ENCODE measurements at regions not wholly inside any gene's neighbourhood (a gene's known extent, or its start where the extent isn't known, plus 50 kb on each side); places are given as distances from the start of the nearest gene placed in this dataset.

GRCh38 chr10:90344226-90344625 lies 513.6 kb downstream of the HTR7 start:
- DNase-seq, result no peak

- no peak for DNase-seq
Observed at GRCh38 chr10:90347239-90347638, 510.6 kb downstream of the HTR7 start.

- DNase-seq, result no peak
Observed at GRCh38 chr10:90350122-90350521, 507.7 kb downstream of the HTR7 start.

GRCh38 chr10:90352288-90352687 lies 505.6 kb downstream of the HTR7 start:
- no peak for DNase-seq

- DNase-seq, result no peak
Observed at GRCh38 chr10:90354914-90355313, 502.9 kb downstream of the HTR7 start.

GRCh38 chr10:90363799-90364483 lies 493.9 kb downstream of the HTR7 start:
- DNase-seq, result no peak

- DNase-seq, result no peak
Observed at GRCh38 chr10:90372451-90372850, 485.4 kb downstream of the HTR7 start.

GRCh38 chr10:90373911-90374310 lies 483.9 kb downstream of the HTR7 start:
- DNase-seq, result no peak

GRCh38 chr10:90378524-90379076 lies 479.2 kb downstream of the HTR7 start:
- DNase-seq, result peak; percentile 52

- DNase-seq, result no peak
Observed at GRCh38 chr10:90381468-90381867, 476.4 kb downstream of the HTR7 start.

GRCh38 chr10:90389876-90390275 lies 468.0 kb downstream of the HTR7 start:
- no peak for DNase-seq

GRCh38 chr10:90394311-90394710 lies 463.5 kb downstream of the HTR7 start:
- DNase-seq, result no peak

- no peak for DNase-seq
Observed at GRCh38 chr10:90396721-90397120, 461.1 kb downstream of the HTR7 start.

- DNase-seq, result no peak
Observed at GRCh38 chr10:90398566-90398965, 459.3 kb downstream of the HTR7 start.

GRCh38 chr10:90399782-90400181 lies 458.1 kb downstream of the HTR7 start:
- DNase-seq, result no peak

GRCh38 chr10:90403211-90404000 lies 454.4 kb downstream of the HTR7 start:
- no peak for DNase-seq

GRCh38 chr10:90407131-90407530 lies 450.7 kb downstream of the HTR7 start:
- DNase-seq, result no peak

- DNase-seq, result no peak
Observed at GRCh38 chr10:90407851-90408250, 450.0 kb downstream of the HTR7 start.

- DNase-seq, result no peak
Observed at GRCh38 chr10:90412582-90412981, 445.3 kb downstream of the HTR7 start.

- DNase-seq, result peak; percentile 22
Observed at GRCh38 chr10:90413196-90413595, 444.6 kb downstream of the HTR7 start.

- DNase-seq, result no peak
Observed at GRCh38 chr10:90414926-90415325, 442.9 kb downstream of the HTR7 start.

GRCh38 chr10:90417029-90417428 lies 440.8 kb downstream of the HTR7 start:
- no peak for DNase-seq

- no peak for DNase-seq
Observed at GRCh38 chr10:90417476-90418210, 440.2 kb downstream of the HTR7 start.

Data from amniotic stem cell (primary cell).